Activated CD8-positive, alpha-beta T cell treated with anti-CD3 and anti-CD28 coated beads for 36 hours (primary cell): ENCODE measurements at regions not wholly inside any gene's neighbourhood (a gene's known extent, or its start where the extent isn't known, plus 50 kb on each side); places are given as distances from the start of the nearest gene placed in this dataset.

Experiments
- ATAC-seq: fragments of 200-7000 bp; cut with Tn5 transposase; one replicate; pipeline ENCODE4 v1.10.0; 2021; ENCODE audit warnings: mild to moderate bottlenecking, moderate library complexity
- CTCF ChIA-PET: fragments of 350-600 bp; sonication (Branson Sonifier 250); formaldehyde crosslinking; loops from one replicate; lab custom pipeline; 2021; ENCODE audit warnings: antibody characterized with exemption; lab: Charles Lee
- POLR2A ChIA-PET: fragments of 350-600 bp; sonication (Branson Sonifier 250); formaldehyde crosslinking; loops from one replicate; lab custom pipeline; 2021; ENCODE audit warnings: antibody characterized with exemption; lab: Charles Lee
- DNase-seq: peaks from one replicate; pipeline ENCODE4 v3.0.0-alpha.2; 2020
- H3K27ac Mint-ChIP-seq: one replicate; pipeline ENCODE4 v1.8.0; 2021; ENCODE audit warnings: mild to moderate bottlenecking, mixed read lengths
- H3K27me3 Mint-ChIP-seq: one replicate; pipeline ENCODE4 v1.8.0; 2021; ENCODE audit warnings: mixed read lengths
- H3K36me3 Mint-ChIP-seq: one replicate; pipeline ENCODE4 v1.8.0; 2021; ENCODE audit warnings: low read depth, mixed read lengths
- H3K4me1 Mint-ChIP-seq: one replicate; pipeline ENCODE4 v1.8.0; 2021; ENCODE audit warnings: low read depth, mixed read lengths
- H3K4me3 Mint-ChIP-seq: one replicate; pipeline ENCODE4 v1.8.0; 2021; ENCODE audit warnings: mild to moderate bottlenecking, moderate library complexity, mixed read lengths
- H3K9me3 Mint-ChIP-seq: one replicate; pipeline ENCODE4 v1.8.0; 2021; ENCODE audit warnings: mixed read lengths
- intact Hi-C: fragments of 100-400 bp; cut with micrococcal nuclease; formaldehyde crosslinking; loops from one replicate; pipeline ENCODE4 v1.10.0; 2022
- TF ChIP-seq, protein P1 (sequence below): fragments of 200-600 bp; IDR thresholded peaks from one replicate; pipeline ENCODE4 v1.8.0; 2022; ENCODE audit warnings: antibody characterized with exemption, mild to moderate bottlenecking

DNA sequence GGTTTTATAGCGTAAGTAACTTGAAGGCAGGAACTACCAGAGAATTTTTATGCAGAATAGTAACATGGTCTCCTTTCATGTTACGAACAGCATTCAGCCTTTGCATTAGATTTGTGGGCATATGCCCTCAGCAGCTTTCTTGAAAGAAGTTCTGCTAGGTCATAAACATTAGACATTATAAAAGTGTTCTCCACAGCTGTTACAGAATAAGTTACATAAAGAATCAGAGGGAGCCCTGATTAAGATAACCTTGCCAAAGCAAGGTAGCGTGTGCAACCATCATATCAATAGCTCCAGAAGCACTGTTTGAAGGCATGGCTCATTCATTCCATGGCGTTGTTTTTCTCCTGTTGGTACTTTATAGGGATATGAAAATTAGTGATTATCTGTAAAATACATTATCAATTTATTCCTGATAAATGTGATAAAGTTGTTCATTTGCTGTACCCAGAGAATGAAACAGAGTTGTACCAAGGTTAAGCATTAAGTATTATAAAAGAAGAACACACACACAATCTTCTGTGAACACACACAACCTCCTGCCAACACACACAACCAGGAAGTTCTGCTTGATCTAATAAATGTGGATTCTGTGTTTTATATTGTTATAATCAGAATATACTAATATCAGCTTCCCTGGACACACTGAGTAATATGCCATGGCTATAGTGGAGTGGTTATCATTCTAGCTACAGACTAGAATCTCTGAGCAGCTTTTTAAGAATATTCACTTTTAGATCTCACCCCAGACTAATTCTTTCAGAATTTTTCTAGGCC, 286.7 kb upstream of the SLC39A10 start:
- CTCF ChIA-PET: no interaction called here
- H3K36me3 Mint-ChIP-seq: no peaks in the 10 kb centered on the region
- H3K27me3 Mint-ChIP-seq: no peaks in the 10 kb centered on the region
- TF ChIP-seq, protein P1, sequence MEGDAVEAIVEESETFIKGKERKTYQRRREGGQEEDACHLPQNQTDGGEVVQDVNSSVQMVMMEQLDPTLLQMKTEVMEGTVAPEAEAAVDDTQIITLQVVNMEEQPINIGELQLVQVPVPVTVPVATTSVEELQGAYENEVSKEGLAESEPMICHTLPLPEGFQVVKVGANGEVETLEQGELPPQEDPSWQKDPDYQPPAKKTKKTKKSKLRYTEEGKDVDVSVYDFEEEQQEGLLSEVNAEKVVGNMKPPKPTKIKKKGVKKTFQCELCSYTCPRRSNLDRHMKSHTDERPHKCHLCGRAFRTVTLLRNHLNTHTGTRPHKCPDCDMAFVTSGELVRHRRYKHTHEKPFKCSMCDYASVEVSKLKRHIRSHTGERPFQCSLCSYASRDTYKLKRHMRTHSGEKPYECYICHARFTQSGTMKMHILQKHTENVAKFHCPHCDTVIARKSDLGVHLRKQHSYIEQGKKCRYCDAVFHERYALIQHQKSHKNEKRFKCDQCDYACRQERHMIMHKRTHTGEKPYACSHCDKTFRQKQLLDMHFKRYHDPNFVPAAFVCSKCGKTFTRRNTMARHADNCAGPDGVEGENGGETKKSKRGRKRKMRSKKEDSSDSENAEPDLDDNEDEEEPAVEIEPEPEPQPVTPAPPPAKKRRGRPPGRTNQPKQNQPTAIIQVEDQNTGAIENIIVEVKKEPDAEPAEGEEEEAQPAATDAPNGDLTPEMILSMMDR: no peak
- no peaks in the 10 kb centered on the region for H3K4me1 Mint-ChIP-seq
- H3K4me3 Mint-ChIP-seq: no peak overlapping the region
- peaks cover 5% of the 10 kb centered on the region for H3K9me3 Mint-ChIP-seq
- POLR2A ChIA-PET: no interaction called here
- H3K27ac Mint-ChIP-seq: no peak overlapping the region
- ATAC-seq (no peak), DNase-seq (no peak)
- intact Hi-C loops: no loop called here

- ATAC-seq (no peak), DNase-seq (no peak)
- Mint-ChIP-seq H3K4me1 (peaks cover 10% of the 10 kb centered on the region), H3K9me3 (peaks cover 15% of the 10 kb centered on the region), H3K36me3 (peaks cover 3% of the 10 kb centered on the region), H3K27ac (no peak overlapping the region), H3K27me3 (no peaks in the 10 kb centered on the region), H3K4me3 (no peak overlapping the region)
- intact Hi-C loops: no loop called here
- ChIA-PET CTCF (no interaction called here), POLR2A (no interaction called here)
- TF ChIP-seq, protein P1: no peak
Observed at GRCh38 chr2:195369218-195369587, 287.8 kb upstream of the SLC39A10 start.

DNA sequence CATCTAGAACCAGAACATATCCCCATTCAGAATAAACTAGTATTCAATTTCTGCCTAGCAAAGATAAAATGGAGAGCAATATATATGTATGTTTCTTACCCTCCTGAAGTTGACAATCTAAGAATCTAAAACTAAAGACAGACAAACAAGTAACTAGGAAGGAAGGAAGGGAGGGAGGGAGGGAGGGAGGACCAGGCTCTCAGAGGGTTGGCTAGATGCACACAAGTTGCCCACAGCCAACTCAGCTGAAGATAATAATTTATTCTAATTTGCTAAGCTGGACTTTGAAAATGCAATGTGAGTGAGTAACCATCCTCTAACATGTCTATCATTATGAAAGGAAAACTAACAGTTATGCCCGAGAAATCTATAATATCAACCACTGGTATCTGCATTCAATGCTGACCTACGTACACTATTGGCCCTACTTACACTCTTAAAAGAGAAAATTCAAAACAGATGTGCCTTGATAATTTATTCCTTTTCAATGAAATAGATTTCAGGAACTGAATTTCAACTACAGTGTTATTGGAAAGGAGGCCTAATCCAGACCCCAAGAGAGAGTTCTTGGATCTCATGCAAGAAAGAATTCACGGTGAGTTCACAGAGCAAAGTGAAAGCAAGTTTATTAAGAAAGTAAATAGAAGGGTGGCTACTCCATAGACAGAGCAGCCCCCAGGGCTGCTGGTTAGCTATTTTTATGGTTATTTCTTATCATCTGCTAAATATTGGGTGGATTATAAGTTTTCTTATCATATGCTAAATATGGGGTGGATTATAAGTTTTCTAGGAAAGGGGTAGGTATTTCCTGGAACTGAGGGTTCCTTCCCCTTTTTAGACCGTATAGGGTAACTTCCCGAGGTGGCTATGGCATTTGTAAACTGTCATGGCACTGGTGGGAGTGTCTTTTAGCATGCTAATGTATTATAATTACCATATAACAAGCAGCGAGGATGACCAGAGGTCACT, 288.5 kb upstream of the SLC39A10 start:
- peaks cover 10% of the 10 kb centered on the region for H3K4me1 Mint-ChIP-seq
- CTCF ChIA-PET: no interaction called here
- intact Hi-C loops: no loop called here

GRCh38 chr2:195367809-195368208, 289.2 kb upstream of the SLC39A10 start:
- intact Hi-C loops: no loop called here
- CTCF ChIA-PET: no interaction called here
- ATAC-seq (no peak), DNase-seq (no peak)
- Mint-ChIP-seq H3K27ac (no peak overlapping the region), H3K4me1 (peaks cover 12% of the 10 kb centered on the region), H3K27me3 (no peaks in the 10 kb centered on the region), H3K4me3 (no peak overlapping the region), H3K36me3 (peaks cover 3% of the 10 kb centered on the region), H3K9me3 (peaks cover 18% of the 10 kb centered on the region)
- TF ChIP-seq, protein P1: no peak
- POLR2A ChIA-PET: no interaction called here

More for the DNA sequence above, 288.5 kb upstream of the SLC39A10 start:
- no peaks in the 10 kb centered on the region for H3K27me3 Mint-ChIP-seq
- H3K27ac Mint-ChIP-seq: no peak overlapping the region
- peaks cover 15% of the 10 kb centered on the region for H3K9me3 Mint-ChIP-seq
- ATAC-seq (no peak), DNase-seq (no peak)
- TF ChIP-seq, protein P1: no peak
- POLR2A ChIA-PET: no interaction called here
- H3K36me3 Mint-ChIP-seq: peaks cover 3% of the 10 kb centered on the region
- no peak overlapping the region for H3K4me3 Mint-ChIP-seq
